Panc1 (cell line): ENCODE measurements at regions not wholly inside any gene's neighbourhood (a gene's known extent, or its start where the extent isn't known, plus 50 kb on each side); places are given as distances from the start of the nearest gene placed in this dataset.

ENCODE experiments used
- CTCF ChIP-seq: fragments of 450-650 bp; IDR thresholded peaks from 2 replicates; pipeline ENCODE4 v1.5.1; 2017; ENCODE audit warnings: mild to moderate bottlenecking
- POLR2AphosphoS5 ChIP-seq: IDR thresholded peaks from 2 replicates; pipeline ENCODE4 v1.6.1; 2012; ENCODE audit warnings: mild to moderate bottlenecking, low read depth, low read length, moderate library complexity
- SIN3A ChIP-seq: IDR thresholded peaks from 2 replicates; pipeline ENCODE4 v1.6.1; 2012; ENCODE audit warnings: low read depth, mild to moderate bottlenecking, low read length, moderate library complexity, borderline replicate concordance; ENCODE audit not compliant: insufficient read depth

GRCh38 chr6:842141-842540 lies 149.2 kb upstream of the EXOC2 start:
- no peak for TF ChIP-seq CTCF
- TF ChIP-seq SIN3A = no peak
- TF ChIP-seq POLR2AphosphoS5 = no peak
